Amniotic epithelial cell (primary cell): ENCODE measurements at regions not wholly inside any gene's neighbourhood (a gene's known extent, or its start where the extent isn't known, plus 50 kb on each side); places are given as distances from the start of the nearest gene placed in this dataset.

Experiments used
- DNase-seq: peaks from one replicate; pipeline ENCODE4 v3.0.0-alpha.2; 2010; ENCODE audit warnings: low read depth

DNA sequence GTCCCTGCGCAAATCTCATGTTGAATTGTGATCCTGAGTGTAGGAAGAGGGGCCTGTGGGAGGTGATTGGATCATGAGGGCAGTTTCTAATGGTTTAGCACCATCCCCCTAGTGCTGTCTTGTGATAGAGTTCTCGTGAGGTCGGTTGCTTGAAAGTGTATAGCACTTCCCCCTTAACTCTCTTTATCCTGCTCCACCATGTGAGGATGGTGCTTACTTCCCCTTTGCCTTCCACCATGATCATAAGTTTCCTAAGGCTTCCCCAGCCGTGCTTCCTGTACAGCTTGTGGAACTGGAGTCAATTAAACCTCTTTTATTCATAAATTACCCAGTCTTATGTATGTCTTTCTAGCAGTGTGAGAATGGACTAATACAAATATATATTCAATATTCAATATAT lies 303.7 kb upstream of the SEL1L start:
- DNase-seq = no peak

DNA sequence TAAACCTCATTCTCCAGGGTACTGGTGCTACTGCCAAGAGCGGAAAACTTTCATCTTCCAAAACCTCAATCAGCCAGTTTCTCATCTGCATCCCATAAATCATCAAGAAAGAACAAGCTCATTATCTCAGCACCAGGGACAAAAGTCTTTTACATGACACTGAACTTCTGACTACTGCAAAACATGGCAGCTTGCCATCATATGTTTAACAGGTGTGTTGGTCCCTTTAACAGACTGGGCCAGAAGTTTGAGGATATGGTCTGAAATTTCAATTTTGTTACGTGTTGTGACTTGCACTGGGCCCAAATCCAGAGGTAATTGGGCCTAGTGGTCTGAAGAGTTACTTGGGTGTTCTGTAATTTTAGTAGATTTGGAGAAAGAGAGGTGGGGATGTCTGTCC lies 305.4 kb upstream of the SEL1L start:
- no peak for DNase-seq

GRCh38 chr14:81841346-81841745 lies 307.7 kb upstream of the SEL1L start:
- DNase-seq = no peak

GRCh38 chr14:81849714-81850113 lies 316.1 kb upstream of the SEL1L start:
- DNase-seq = no peak

DNA sequence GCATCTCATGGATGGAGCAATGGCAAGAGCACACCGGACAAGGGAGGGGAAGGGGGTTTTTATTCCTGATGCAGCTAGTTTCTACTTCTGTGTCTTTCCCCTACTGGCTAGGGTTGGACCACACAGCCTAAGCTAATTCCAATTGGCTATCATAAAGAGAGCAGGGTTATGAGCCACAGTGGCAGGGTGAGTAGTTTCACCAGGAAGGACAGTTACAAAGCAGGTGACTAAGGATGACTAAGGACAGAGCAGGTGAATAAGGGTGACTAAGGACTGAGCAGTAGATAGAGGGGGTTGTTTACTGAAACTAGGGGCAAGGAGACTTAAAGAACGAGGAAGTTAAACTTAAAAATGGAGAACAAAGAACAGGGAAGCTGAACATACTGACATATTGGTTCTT lies 321.4 kb upstream of the SEL1L start:
- no peak for DNase-seq

DNA sequence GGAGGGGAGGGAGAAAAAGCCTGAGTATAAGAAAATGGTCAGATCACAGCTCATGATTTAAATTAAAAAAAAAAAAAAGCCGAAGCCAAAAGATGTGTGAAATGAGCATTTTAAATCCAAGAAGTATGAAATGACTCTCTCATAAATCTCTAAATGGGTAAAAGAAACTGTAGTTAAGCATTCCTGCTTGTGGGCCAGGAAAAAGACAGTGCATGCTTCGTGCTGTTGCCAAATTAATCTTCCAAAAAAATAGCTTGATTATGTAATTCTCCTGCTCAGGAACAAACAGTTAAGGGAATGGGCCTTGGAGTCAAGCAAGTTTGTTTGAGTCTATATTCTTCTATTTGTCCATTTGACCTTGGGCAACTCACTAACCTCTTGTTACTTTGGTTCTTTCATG lies 325.4 kb upstream of the SEL1L start:
- DNase-seq = no peak

- DNase-seq = no peak
Observed at GRCh38 chr14:81868172-81868571, 334.5 kb upstream of the SEL1L start.

DNA sequence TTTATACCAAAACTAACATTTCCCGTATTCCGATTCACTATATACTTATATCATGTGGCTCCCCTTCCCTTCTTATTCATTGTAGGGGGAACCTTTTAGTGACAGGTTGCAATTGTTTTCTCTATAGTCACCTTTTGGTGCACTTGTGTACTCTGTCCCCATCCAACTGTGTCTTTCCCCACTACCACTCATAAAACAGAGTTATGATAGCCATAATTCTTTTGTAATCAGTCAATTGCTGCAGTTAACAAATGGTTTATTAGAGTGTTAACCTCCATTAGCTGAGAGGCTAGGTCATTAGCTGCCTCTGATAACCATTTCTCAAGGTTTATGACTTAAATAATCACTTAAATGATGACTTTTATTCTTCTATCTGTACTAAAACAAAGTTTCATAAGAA lies 338.1 kb upstream of the SEL1L start:
- no peak for DNase-seq

- DNase-seq = no peak
Observed at GRCh38 chr14:81884382-81884781, 350.7 kb upstream of the SEL1L start.

DNA sequence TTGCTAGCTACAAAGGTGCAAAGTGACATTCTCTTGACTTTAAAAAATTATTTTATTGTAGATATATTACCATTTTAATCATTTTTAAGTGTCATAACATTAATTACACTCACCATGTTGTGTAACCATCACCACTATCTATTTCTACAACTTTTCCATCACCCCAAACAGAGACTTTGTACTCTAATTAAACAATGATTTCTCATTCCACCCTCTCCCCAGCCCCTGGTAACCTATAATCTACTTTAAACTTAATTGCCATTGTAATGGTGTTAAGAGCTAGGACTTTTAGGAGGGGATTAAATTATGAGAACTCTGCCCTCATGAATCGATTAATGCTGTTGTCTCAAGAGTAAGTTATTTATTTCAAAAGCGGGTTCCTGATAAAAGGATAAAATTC lies 352.9 kb upstream of the SEL1L start:
- no peak for DNase-seq

DNA sequence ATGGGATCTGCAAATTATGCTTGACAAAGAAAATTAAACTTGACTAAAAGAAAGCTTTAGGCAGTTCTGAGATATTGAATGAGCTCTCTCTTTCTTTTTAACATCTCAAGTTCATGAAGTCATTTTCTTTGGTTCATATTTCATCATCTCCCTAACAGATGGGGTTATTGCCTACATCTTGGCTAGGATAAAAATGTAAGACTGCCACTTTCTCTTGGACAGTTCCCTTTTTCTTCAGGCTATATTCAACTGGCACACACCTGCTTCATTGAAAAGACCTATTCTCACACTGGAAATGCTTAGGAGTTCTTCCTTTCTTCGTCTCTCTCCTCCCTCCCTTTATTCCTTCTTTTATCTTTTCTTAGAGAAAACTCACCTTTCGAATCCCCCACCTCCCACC lies 355.9 kb upstream of the SEL1L start:
- DNase-seq = no peak

DNA sequence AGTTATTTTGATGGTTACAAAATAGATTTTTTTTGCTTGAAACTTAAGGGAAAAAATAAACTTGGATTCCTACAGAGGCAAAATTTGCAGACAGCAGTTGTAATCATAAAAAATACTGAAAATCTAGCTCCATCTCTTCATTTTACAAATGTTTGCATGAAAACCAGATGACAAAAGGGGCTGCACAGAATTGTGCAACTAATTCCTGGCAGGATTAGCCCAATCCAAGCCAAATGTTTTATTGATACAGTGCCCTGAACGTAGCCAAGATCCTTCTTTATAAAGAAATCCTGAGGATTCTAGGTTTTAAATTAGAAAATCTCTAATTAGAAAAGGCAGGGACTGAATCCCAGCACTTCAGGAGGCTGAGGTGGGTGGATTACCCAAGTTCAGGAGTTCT lies 356.4 kb upstream of the SEL1L start:
- no peak for DNase-seq

DNA sequence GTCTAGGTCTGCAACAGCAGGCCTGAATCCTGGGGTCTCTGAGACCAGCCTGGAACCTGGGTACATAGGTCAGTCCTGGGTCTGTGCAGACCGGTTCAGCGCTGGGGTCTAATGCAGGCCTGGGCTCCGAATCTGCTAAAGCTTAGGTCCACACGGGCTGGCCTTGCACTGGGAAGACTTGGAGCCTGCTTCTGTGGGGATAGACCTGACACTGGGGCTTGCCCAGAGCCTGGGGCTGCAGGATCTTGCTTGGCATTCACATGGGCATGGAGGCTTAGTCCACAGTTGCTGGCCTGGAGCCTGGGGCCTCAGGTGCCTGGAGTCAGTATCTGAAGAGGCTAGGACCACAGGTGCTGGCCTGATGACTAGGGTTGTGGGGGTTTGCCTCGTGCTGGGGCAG lies 369.8 kb upstream of the SEL1L start:
- DNase-seq = no peak

GRCh38 chr14:81927070-81927469 lies 393.4 kb upstream of the SEL1L start:
- no peak for DNase-seq

- DNase-seq = no peak
Observed at GRCh38 chr14:81931828-81932227, 398.2 kb upstream of the SEL1L start.

- no peak for DNase-seq
Observed at GRCh38 chr14:81936348-81936747, 402.7 kb upstream of the SEL1L start.

DNA sequence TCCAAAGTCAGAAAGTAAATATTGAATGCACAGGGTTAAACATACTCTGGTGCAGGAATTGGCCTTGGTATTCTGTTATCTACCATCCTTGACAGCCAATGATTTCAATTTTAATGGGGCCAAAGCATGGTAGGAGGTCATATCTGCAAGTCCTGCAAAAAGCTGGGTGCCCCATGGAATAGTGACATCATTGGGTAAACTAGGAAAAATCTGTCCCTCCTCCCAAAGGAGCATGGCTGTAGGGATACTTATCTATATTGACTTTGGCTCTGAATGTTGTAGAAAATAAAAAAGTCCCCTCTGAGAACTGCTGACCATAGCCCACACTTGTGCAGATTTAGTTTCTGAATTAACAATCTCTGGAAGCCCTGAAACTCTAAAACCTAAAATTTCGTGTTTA lies 403.2 kb upstream of the SEL1L start:
- DNase-seq = no peak

DNA sequence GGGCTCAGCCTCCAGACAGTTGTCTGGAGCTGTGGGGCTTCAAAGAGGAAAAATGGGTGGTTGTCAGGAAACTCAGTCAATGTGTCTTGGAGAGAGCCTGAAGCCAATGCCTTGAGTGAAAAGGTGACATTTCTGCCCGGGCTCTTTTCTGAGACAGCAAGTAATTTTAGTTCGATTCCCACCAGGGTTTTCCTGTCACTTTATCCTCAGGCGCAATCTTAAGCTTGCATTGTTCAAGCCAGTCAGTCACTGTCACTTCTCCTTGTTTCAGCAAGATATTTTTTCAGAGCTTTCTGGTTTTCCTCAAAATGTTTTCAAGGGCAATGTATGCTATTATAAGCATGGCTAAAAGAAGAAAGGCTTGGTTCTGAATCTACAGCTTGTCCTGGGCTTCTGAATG lies 404.7 kb upstream of the SEL1L start:
- DNase-seq = no peak

- DNase-seq = no peak
Observed at GRCh38 chr14:81940651-81941050, 407.0 kb upstream of the SEL1L start.

- DNase-seq = no peak
Observed at GRCh38 chr14:81942071-81942470, 408.4 kb upstream of the SEL1L start.

DNA sequence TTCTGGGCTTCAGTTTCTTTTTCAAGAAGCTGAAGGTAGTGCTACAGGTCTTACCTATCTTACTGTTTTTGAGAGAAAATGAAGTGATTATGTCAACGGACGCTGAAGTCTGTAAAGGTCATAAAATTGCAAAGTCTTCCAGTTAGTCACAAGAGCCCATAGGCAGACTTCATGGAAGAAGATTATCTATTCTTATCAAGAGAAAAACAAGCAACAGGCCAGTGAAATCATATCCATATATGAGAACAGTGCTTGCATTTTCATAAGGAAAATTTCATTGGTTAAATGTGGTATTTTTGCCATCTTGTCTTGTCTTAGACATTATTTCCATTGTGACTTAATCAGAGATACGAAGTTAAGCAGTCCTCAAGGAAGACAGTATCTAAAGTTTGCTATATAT lies 412.7 kb upstream of the SEL1L start:
- DNase-seq = no peak

DNA sequence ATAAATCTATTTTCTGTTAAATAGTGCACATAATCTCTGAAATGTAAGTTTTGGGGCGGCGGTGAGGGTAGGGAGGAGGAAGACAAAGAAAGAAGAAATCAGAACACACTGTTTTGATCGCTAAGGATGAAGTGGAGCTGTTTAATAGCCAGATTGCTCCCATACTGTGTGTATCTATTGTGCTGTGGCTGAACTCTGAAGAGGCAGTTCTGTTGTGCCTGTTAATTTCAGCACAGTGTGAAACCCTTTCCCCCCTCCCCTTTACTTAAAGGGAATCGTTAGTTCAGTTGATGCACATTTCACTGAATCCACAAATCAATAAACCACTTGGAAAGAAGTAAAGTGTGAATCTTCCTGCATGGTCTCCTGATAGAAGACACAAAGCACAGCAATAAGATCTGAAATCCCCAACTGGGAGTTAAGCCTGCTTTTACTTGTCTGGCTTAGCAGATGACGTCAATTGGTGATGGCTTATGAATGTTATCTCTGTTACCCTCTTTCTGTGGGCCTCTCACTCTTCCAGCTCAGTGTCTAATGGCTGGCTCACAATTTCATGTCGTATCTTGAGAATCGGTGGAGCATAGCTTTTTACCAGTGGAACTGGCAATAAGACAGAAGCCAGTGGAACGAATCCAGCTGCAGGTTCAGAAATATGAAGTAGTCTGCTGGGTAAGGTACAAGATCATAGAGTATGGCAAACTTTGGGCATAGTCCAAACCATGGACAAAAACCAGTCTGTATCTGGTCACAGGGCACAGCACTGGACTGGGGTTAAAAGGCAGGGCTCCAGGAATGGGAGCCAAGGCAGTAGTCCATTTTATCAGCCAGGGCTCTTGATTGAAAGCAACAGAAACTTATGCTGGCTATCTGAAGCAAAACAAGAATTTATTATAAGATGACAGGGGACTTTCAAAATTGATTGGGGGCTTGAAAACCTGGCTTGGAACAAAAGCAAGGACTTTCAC lies 413.5 kb upstream of the SEL1L start:
- DNase-seq = no peak

GRCh38 chr14:81952917-81953316 lies 419.3 kb upstream of the SEL1L start:
- no peak for DNase-seq

DNA sequence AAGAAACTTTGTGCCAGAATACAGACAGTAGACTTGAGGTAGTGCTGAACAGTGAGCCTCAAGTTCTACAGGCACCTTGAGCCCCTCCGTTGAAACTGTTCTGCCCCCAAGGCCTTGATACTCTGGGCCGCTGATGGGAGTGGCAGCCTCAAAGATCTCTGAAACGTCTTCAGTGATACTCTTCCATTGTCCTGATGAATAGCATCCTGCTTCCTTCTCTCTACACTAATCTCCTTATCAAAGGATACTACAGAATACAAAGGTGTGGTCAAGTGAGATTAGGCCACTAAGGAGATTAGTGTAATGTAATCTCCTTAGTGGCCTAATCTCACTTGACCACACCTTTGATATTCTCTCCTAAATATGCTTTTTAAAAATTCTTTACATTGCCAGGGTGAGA lies 419.8 kb upstream of the SEL1L start:
- DNase-seq = no peak
